Transverse colon (tissue), 4 donors: ENCODE measurements at regions not wholly inside any gene's neighbourhood (a gene's known extent, or its start where the extent isn't known, plus 50 kb on each side); places are given as distances from the start of the nearest gene placed in this dataset.

ENCODE experiments used
- DNase-seq: peaks from one replicate; pipeline ENCODE4 v3.0.0-alpha.2; 2019
- H3K27ac ChIP-seq, 4 donors: fragments of 200-600 bp; sonication (generic); 2 replicates each; pipeline ENCODE4 v1.5.1; 2016 to 2018; ENCODE audit warnings: inconsistent platforms in 4 of 4
- H3K27me3 ChIP-seq: fragments of 200-600 bp; sonication (generic); 2 replicates; pipeline ENCODE4 v1.5.1; 2017; ENCODE audit warnings: inconsistent platforms
- H3K36me3 ChIP-seq, 4 donors: fragments of 200-600 bp; sonication (generic); 2 replicates each; pipeline ENCODE4 v1.5.1; 2017 to 2019; ENCODE audit warnings: inconsistent platforms in 4 of 4
- H3K4me1 ChIP-seq, 4 donors: fragments of 200-600 bp; sonication (generic); 2 replicates each; pipeline ENCODE4 v1.5.1; 2017 to 2020; ENCODE audit warnings: inconsistent platforms in 4 of 4
- H3K4me3 ChIP-seq, 4 donors: fragments of 200-600 bp; sonication (generic); 1 replicate in 1 of 4; 2 replicates in 3 of 4; pipeline versions ENCODE4 v1.5.1 to v1.6.1; 2017 to 2019; ENCODE audit warnings: inconsistent platforms in 4 of 4
- H3K9me3 ChIP-seq, 2 donors: fragments of 200-600 bp; sonication (generic); 2 replicates each; pipeline ENCODE4 v1.5.1; 2017 to 2019; ENCODE audit warnings: inconsistent platforms in 2 of 2
- CTCF ChIP-seq, 5 experiments: fragments of 200-600 bp in 3 of 5; fragments of 450-650 bp in 2 of 5; sonication (generic) in 3 of 5; IDR thresholded peaks; 1 replicate in 2 of 5; 2 replicates in 3 of 5; pipeline ENCODE4 v1.5.1; 2016 to 2017; ENCODE audit warnings: antibody characterized with exemption in 5 of 5, inconsistent platforms in 3 of 5, mild to moderate bottlenecking in 2 of 5, moderate library complexity in 1 of 5
- EP300 ChIP-seq: sonication (generic); formaldehyde crosslinking; IDR thresholded peaks from one replicate; pipeline ENCODE4 v1.6.1; 2017; ENCODE audit warnings: antibody characterized with exemption, low read depth
- POLR2A ChIP-seq: fragments of 450-650 bp; IDR thresholded peaks from one replicate; pipeline ENCODE4 v1.6.1; 2016; ENCODE audit warnings: antibody characterized with exemption, mild to moderate bottlenecking, moderate library complexity
- POLR2AphosphoS5 ChIP-seq, 3 donors: sonication (generic); formaldehyde crosslinking; IDR thresholded peaks; one replicate each; pipeline ENCODE4 v1.6.1; 2016; ENCODE audit warnings: antibody characterized with exemption in 3 of 3
- WGBS, 2 donors: methylation state at CpG; one replicate each; pipeline ENCODE4 v1.1.5; 2018; ENCODE audit warnings: low coverage in 1 of 2; 5-methylcytosine and 5-hydroxymethylcytosine counted together
- in situ Hi-C, 4 donors: fragments of 200-750 bp; cut with MboI; loops; one replicate each; pipeline versions ENCODE4 v1.15.0 to v1.15.1; 2017; ENCODE audit warnings: low sequenced_read_pairs in 3 of 4, low pct_ligation_motif_present in 1 of 4, low pct_unique_long_range_greater_than_20kb in 1 of 4
- intact Hi-C: fragments of 100-400 bp; cut with DNase I; formaldehyde crosslinking; loops from one replicate; pipeline ENCODE4 v1.15.1; 2023; ENCODE audit warnings: low total_unique reads

GRCh38 chr6:1124885-1125284 is 187.0 kb upstream of the FOXQ1 start:
- Histone ChIP-seq H3K4me3 (no peak overlapping the region), H3K27me3 (no peaks in the 10 kb centered on the region), H3K9me3 (no peaks in the 10 kb centered on the region), H3K4me1 (no peaks in the 10 kb centered on the region), H3K27ac (no peak overlapping the region), H3K36me3 (no peaks in the 10 kb centered on the region)
- TF ChIP-seq EP300 (no peak), POLR2AphosphoS5 (IDR thresholded peaks at IDR 0.05) (no peak), CTCF (IDR thresholded peaks at IDR 0.05) (no peak), POLR2A (no peak)
- WGBS, 2 donors, result 85% methylated on average over 6 of the region's 6 CpGs; no CpG with 5 or more reads in 1 of the 2 donors
- intact Hi-C loops, result no loop called here
- DNase-seq, result no peak
- in situ Hi-C loops, result no loop called here

- H3K36me3 ChIP-seq, result no peaks in the 10 kb centered on the region
Observed at GRCh38 chr6:1123386-1124375, 188.2 kb upstream of the FOXQ1 start.

GRCh38 chr6:1122083-1122482 is 189.8 kb upstream of the FOXQ1 start:
- in situ Hi-C loops, result no loop called here
- no peak for DNase-seq
- Histone ChIP-seq H3K4me3 (no peak overlapping the region), H3K27ac (no peak overlapping the region), H3K27me3 (no peaks in the 10 kb centered on the region), H3K36me3 (no peaks in the 10 kb centered on the region), H3K9me3 (no peaks in the 10 kb centered on the region), H3K4me1 (no peaks in the 10 kb centered on the region)
- TF ChIP-seq CTCF (IDR thresholded peaks at IDR 0.05) (no peak), EP300 (no peak), POLR2AphosphoS5 (IDR thresholded peaks at IDR 0.05) (no peak), POLR2A (no peak)
- intact Hi-C loops, result no loop called here
- 84 to 90% methylated on average over 2 to 4 of the region's 4 CpGs for WGBS, 2 donors

More at GRCh38 chr6:1123386-1124375, 188.2 kb upstream of the FOXQ1 start:
- no peak for DNase-seq
- Histone ChIP-seq H3K27ac (no peak overlapping the region), H3K27me3 (no peaks in the 10 kb centered on the region), H3K4me3 (no peak overlapping the region), H3K4me1 (no peaks in the 10 kb centered on the region), H3K9me3 (no peaks in the 10 kb centered on the region)
- in situ Hi-C loops, result no loop called here
- WGBS, 2 donors, result 77 to 88% methylated on average over 3 to 5 of the region's 5 CpGs
- intact Hi-C loops, result no loop called here
- no peak for TF ChIP-seq POLR2AphosphoS5 (IDR thresholded peaks at IDR 0.05)
- TF ChIP-seq CTCF (IDR thresholded peaks at IDR 0.05), result no peak
- TF ChIP-seq EP300, result no peak
- no peak for TF ChIP-seq POLR2A

- no peak for DNase-seq
- TF ChIP-seq CTCF (IDR thresholded peaks at IDR 0.05) (no peak), EP300 (no peak), POLR2A (no peak), POLR2AphosphoS5 (IDR thresholded peaks at IDR 0.05) (no peak)
- intact Hi-C loops, result no loop called here
- H3K27me3 ChIP-seq, result no peaks in the 10 kb centered on the region
- H3K4me1 ChIP-seq, result no peaks in the 10 kb centered on the region
- H3K9me3 ChIP-seq, result no peaks in the 10 kb centered on the region
- 62 to 63% methylated on average over 2 of the region's 2 CpGs for WGBS, 2 donors
- in situ Hi-C loops, result no loop called here
- no peak overlapping the region for H3K27ac ChIP-seq
- H3K36me3 ChIP-seq, result no peaks in the 10 kb centered on the region
- no peak overlapping the region for H3K4me3 ChIP-seq
Observed at GRCh38 chr6:1118287-1118647, 193.6 kb upstream of the FOXQ1 start.
